ENCODE measurements at regions not wholly inside any gene's neighbourhood (a gene's known extent, or its start where the extent isn't known, plus 50 kb on each side); places are given as distances from the start of the nearest gene placed in this dataset.

GRCh38 chr1:239008568-239008967 is 377.8 kb upstream of the CHRM3 start:
- no peak for DNase-seq (ENCODE audit: low spot score)

GRCh38 chr1:239006276-239006675 is 380.1 kb upstream of the CHRM3 start:
- DNase-seq (ENCODE audit: low spot score) = no peak

- no peak for DNase-seq (ENCODE audit: low spot score)
Measured at GRCh38 chr1:238999944-239000343, 386.4 kb upstream of the CHRM3 start.

- no peak for DNase-seq (ENCODE audit: low spot score)
Measured at GRCh38 chr1:238998577-238998976, 387.8 kb upstream of the CHRM3 start.

- DNase-seq (ENCODE audit: low spot score) = no peak
Measured at GRCh38 chr1:238991765-238992495, 394.4 kb upstream of the CHRM3 start.

GRCh38 chr1:238985312-238985711 is 401.1 kb upstream of the CHRM3 start:
- DNase-seq (ENCODE audit: low spot score) = no peak

- no peak for DNase-seq (ENCODE audit: low spot score)
Measured at GRCh38 chr1:238982736-238983135, 403.6 kb upstream of the CHRM3 start.

- DNase-seq (ENCODE audit: low spot score) = no peak
Measured at GRCh38 chr1:238981317-238981933, 404.9 kb upstream of the CHRM3 start.

- no peak for DNase-seq (ENCODE audit: low spot score)
Measured at GRCh38 chr1:238980053-238980452, 406.3 kb upstream of the CHRM3 start.

- no peak for DNase-seq (ENCODE audit: low spot score)
Measured at GRCh38 chr1:238964631-238965030, 421.7 kb upstream of the CHRM3 start.

- DNase-seq (ENCODE audit: low spot score) = no peak
Measured at GRCh38 chr1:238962941-238963340, 423.4 kb upstream of the CHRM3 start.

GRCh38 chr1:238961790-238962189 is 424.6 kb upstream of the CHRM3 start:
- no peak for DNase-seq (ENCODE audit: low spot score)

- DNase-seq (ENCODE audit: low spot score) = no peak
Measured at GRCh38 chr1:238960071-238960470, 426.3 kb upstream of the CHRM3 start.

- DNase-seq (ENCODE audit: low spot score) = no peak
Measured at GRCh38 chr1:238955934-238956333, 430.4 kb upstream of the CHRM3 start.

GRCh38 chr1:238954865-238955264 is 431.5 kb upstream of the CHRM3 start:
- DNase-seq (ENCODE audit: low spot score) = no peak

GRCh38 chr1:238953448-238954010 is 432.8 kb upstream of the CHRM3 start:
- no peak for DNase-seq (ENCODE audit: low spot score)

- DNase-seq (ENCODE audit: low spot score) = no peak
Measured at GRCh38 chr1:238951809-238952208, 434.6 kb upstream of the CHRM3 start.

GRCh38 chr1:238950784-238951183 is 435.6 kb upstream of the CHRM3 start:
- DNase-seq (ENCODE audit: low spot score) = no peak

- no peak for DNase-seq (ENCODE audit: low spot score)
Measured at GRCh38 chr1:238950017-238950416, 436.4 kb upstream of the CHRM3 start.

- DNase-seq (ENCODE audit: low spot score) = no peak
Measured at GRCh38 chr1:238944028-238944427, 442.3 kb upstream of the CHRM3 start.

- DNase-seq (ENCODE audit: low spot score) = no peak
Measured at GRCh38 chr1:238927899-238928298, 458.5 kb upstream of the CHRM3 start.

- DNase-seq (ENCODE audit: low spot score) = no peak
Measured at GRCh38 chr1:238916828-238917227, 469.5 kb upstream of the CHRM3 start.

GRCh38 chr1:238914346-238914745 is 472.0 kb upstream of the CHRM3 start:
- DNase-seq (ENCODE audit: low spot score) = no peak

Measured in mucosa of gallbladder (tissue), 1 donor.